ENCODE measurements at regions not wholly inside any gene's neighbourhood (a gene's known extent, or its start where the extent isn't known, plus 50 kb on each side); places are given as distances from the start of the nearest gene placed in this dataset.

GRCh38 chr12:107513184-107513583 is 172.4 kb upstream of the PWP1 start:
- Histone ChIP-seq H3K9ac (ENCODE audit: low read length) (no peak overlapping the region), H3K9me3 (ENCODE audit: low read length) (no peaks in the 10 kb centered on the region), H3K36me3 (ENCODE audit: insufficient read depth, low read length) (no peaks in the 10 kb centered on the region), H3K27me3 (ENCODE audit: insufficient read depth, low read length) (no peaks in the 10 kb centered on the region), H2AFZ (ENCODE audit: low read length) (no peak overlapping the region), H4K20me1 (ENCODE audit: insufficient read depth, low read length) (no peaks in the 10 kb centered on the region), H3K4me3 (ENCODE audit: low read depth, low read length, poor library complexity, severe bottlenecking) (no peak overlapping the region), H3K4me1 (ENCODE audit: insufficient read depth, low read length, severe bottlenecking) (no peaks in the 10 kb centered on the region), H3K4me2 (ENCODE audit: low read length) (no peak overlapping the region), H3F3A (ENCODE audit: insufficient read depth, low read length) (no peaks in the 10 kb centered on the region), H3K27ac (ENCODE audit: low read depth, low read length, poor library complexity, severe bottlenecking) (no peak overlapping the region), H3K79me2 (ENCODE audit: insufficient read depth, low read length) (no peaks in the 10 kb centered on the region), H3K9me2 (ENCODE audit: low read depth, low read length) (no peaks in the 10 kb centered on the region)
- no peak for TF ChIP-seq CTCF (IDR thresholded peaks at IDR 0.05; ENCODE audit: low read length)
- TF ChIP-seq EZH2 (IDR thresholded peaks at IDR 0.05; ENCODE audit: borderline replicate concordance, low read length), result no peak

- no peak overlapping the region for H3K4me3 ChIP-seq (ENCODE audit: low read depth, low read length, poor library complexity, severe bottlenecking)
- no peaks in the 10 kb centered on the region for H3K4me1 ChIP-seq (ENCODE audit: insufficient read depth, low read length, severe bottlenecking)
- no peaks in the 10 kb centered on the region for H3K27me3 ChIP-seq (ENCODE audit: insufficient read depth, low read length)
- no peak overlapping the region for H3K4me2 ChIP-seq (ENCODE audit: low read length)
- H3K27ac ChIP-seq (ENCODE audit: low read depth, low read length, poor library complexity, severe bottlenecking), result no peak overlapping the region
- H3K79me2 ChIP-seq (ENCODE audit: insufficient read depth, low read length), result no peaks in the 10 kb centered on the region
- no peak overlapping the region for H3K9ac ChIP-seq (ENCODE audit: low read length)
- H3K9me3 ChIP-seq (ENCODE audit: low read length), result no peaks in the 10 kb centered on the region
- H3K9me2 ChIP-seq (ENCODE audit: low read depth, low read length), result no peaks in the 10 kb centered on the region
- H3F3A ChIP-seq (ENCODE audit: insufficient read depth, low read length), result no peaks in the 10 kb centered on the region
- TF ChIP-seq EZH2 (IDR thresholded peaks at IDR 0.05; ENCODE audit: borderline replicate concordance, low read length) (no peak), CTCF (IDR thresholded peaks at IDR 0.05; ENCODE audit: low read length) (no peak)
- H4K20me1 ChIP-seq (ENCODE audit: insufficient read depth, low read length), result no peaks in the 10 kb centered on the region
- no peak overlapping the region for H2AFZ ChIP-seq (ENCODE audit: low read length)
- H3K36me3 ChIP-seq (ENCODE audit: insufficient read depth, low read length), result no peaks in the 10 kb centered on the region
These were observed 171.8 kb upstream of the PWP1 start for GRCh38 chr12:107513636-107514400.

GRCh38 chr12:107514887-107515445 is 170.6 kb upstream of the PWP1 start:
- Histone ChIP-seq H3K4me3 (ENCODE audit: low read depth, low read length, poor library complexity, severe bottlenecking) (no peak overlapping the region), H3K36me3 (ENCODE audit: insufficient read depth, low read length) (no peaks in the 10 kb centered on the region), H3K9me2 (ENCODE audit: low read depth, low read length) (no peaks in the 10 kb centered on the region), H3F3A (ENCODE audit: insufficient read depth, low read length) (no peaks in the 10 kb centered on the region), H3K27ac (ENCODE audit: low read depth, low read length, poor library complexity, severe bottlenecking) (no peak overlapping the region), H3K79me2 (ENCODE audit: insufficient read depth, low read length) (no peaks in the 10 kb centered on the region), H3K4me2 (ENCODE audit: low read length) (no peak overlapping the region), H2AFZ (ENCODE audit: low read length) (no peak overlapping the region), H3K9me3 (ENCODE audit: low read length) (no peaks in the 10 kb centered on the region), H4K20me1 (ENCODE audit: insufficient read depth, low read length) (no peaks in the 10 kb centered on the region), H3K9ac (ENCODE audit: low read length) (no peak overlapping the region), H3K27me3 (ENCODE audit: insufficient read depth, low read length) (no peaks in the 10 kb centered on the region), H3K4me1 (ENCODE audit: insufficient read depth, low read length, severe bottlenecking) (no peaks in the 10 kb centered on the region)
- no peak for TF ChIP-seq EZH2 (IDR thresholded peaks at IDR 0.05; ENCODE audit: borderline replicate concordance, low read length)
- no peak for TF ChIP-seq CTCF (IDR thresholded peaks at IDR 0.05; ENCODE audit: low read length)

All from OCI-LY1 (cell line).